ENCODE measurements at regions not wholly inside any gene's neighbourhood (a gene's known extent, or its start where the extent isn't known, plus 50 kb on each side); places are given as distances from the start of the nearest gene placed in this dataset.

DNA sequence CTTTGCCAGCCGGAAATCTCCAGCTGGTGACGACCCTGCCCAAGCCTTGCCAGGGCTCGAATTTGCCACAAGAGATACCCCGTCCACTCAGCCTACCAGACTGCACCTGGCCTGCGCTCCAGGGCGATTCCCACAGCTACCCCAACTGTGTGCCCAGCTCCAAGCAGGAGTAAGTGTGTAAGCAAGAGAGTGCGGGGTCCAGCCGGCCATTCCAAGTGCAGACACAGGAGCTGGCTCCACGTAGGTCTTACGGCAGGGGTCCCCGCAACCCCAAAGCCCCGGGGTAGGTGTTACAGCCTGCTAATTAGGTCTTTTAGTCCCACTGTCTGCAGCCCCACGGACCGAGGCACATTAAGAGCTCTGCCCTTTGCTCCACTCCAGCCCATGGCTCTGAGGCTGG lies 1305.2 kb downstream of the ARAP2 start:
- H3K4me1 ChIP-seq = no peaks in the 10 kb centered on the region
- no peak overlapping the region for H3K9ac ChIP-seq
- H3K27ac ChIP-seq = no peak overlapping the region
- H3K9me3 ChIP-seq (ENCODE audit: control insufficient read depth, low read length) = no peaks in the 10 kb centered on the region
- no peak overlapping the region for H3K4me3 ChIP-seq (ENCODE audit: low read depth, low read length)
- H2AFZ ChIP-seq = no peak overlapping the region
- no peaks in the 10 kb centered on the region for H3K36me3 ChIP-seq (ENCODE audit: control insufficient read depth, insufficient read depth, low read length)
- no peaks in the 10 kb centered on the region for H3K79me2 ChIP-seq
- TF ChIP-seq, protein P1, sequence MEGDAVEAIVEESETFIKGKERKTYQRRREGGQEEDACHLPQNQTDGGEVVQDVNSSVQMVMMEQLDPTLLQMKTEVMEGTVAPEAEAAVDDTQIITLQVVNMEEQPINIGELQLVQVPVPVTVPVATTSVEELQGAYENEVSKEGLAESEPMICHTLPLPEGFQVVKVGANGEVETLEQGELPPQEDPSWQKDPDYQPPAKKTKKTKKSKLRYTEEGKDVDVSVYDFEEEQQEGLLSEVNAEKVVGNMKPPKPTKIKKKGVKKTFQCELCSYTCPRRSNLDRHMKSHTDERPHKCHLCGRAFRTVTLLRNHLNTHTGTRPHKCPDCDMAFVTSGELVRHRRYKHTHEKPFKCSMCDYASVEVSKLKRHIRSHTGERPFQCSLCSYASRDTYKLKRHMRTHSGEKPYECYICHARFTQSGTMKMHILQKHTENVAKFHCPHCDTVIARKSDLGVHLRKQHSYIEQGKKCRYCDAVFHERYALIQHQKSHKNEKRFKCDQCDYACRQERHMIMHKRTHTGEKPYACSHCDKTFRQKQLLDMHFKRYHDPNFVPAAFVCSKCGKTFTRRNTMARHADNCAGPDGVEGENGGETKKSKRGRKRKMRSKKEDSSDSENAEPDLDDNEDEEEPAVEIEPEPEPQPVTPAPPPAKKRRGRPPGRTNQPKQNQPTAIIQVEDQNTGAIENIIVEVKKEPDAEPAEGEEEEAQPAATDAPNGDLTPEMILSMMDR (IDR thresholded peaks at IDR 0.05) = no peak
- H3K4me2 ChIP-seq (ENCODE audit: low read length) = no peak overlapping the region
- no peaks in the 10 kb centered on the region for H3K27me3 ChIP-seq (ENCODE audit: control insufficient read depth, insufficient read depth, low read length)

DNA sequence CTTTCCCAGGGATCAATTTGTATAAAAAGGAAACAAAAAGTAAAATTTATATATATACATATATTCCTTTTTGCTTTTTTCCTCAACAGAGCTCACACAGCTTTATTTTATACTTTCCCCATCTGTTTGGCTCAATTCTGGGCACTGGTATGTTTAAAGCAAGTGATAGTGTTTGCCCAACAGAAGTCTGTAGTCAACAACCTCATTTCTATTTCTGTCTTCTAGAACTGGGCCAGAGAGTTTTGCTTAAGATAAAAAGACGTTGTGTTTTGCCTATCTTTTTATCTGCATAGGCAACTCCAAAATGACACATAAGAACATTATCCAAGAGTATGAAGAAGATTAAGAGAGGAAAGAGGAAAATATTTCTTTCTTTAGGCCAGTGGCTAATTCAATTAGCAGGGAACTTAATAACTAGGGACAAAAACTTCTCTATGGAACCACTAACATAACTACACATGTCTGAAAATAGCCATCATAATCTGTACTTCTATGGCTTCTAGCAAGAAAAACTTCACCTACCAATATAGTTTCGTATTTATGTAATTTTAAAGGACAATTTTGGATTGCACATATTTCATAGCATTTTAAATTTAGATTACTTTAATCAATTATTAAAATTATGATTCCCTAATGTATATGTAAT lies 1300.5 kb downstream of the ARAP2 start:
- no peak overlapping the region for H3K27ac ChIP-seq
- H3K36me3 ChIP-seq (ENCODE audit: control insufficient read depth, insufficient read depth, low read length) = no peaks in the 10 kb centered on the region
- H3K79me2 ChIP-seq = no peaks in the 10 kb centered on the region
- H2AFZ ChIP-seq = no peak overlapping the region
- no peak overlapping the region for H3K4me2 ChIP-seq (ENCODE audit: low read length)
- H3K9ac ChIP-seq = no peak overlapping the region
- H3K4me3 ChIP-seq (ENCODE audit: low read depth, low read length) = no peak overlapping the region
- no peaks in the 10 kb centered on the region for H3K27me3 ChIP-seq (ENCODE audit: control insufficient read depth, insufficient read depth, low read length)
- no peaks in the 10 kb centered on the region for H3K9me3 ChIP-seq (ENCODE audit: control insufficient read depth, low read length)
- TF ChIP-seq, protein P1 (IDR thresholded peaks at IDR 0.05) = no peak
- H3K4me1 ChIP-seq = no peaks in the 10 kb centered on the region

DNA sequence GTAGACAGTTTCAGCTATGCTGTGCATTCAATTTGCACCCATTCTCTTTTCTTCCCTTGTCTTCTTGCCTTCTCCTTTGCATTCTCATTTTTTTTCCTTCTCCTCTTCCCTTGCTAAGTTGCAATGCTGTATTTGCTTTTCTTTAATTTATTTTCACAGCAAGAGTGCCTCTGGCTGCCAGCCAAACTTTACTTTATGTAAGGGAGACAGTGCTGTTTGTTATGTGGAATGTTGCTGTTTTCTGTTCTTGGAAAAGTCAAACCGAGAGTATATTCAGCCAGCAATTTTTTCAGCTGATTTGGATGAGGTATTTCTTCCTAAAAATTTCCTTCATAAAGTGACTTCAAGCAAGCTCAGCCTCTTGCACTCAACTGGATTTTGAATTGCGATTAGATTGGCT lies 1293.4 kb downstream of the ARAP2 start:
- H3K27ac ChIP-seq = no peak overlapping the region
- no peaks in the 10 kb centered on the region for H3K36me3 ChIP-seq (ENCODE audit: control insufficient read depth, insufficient read depth, low read length)
- H3K4me1 ChIP-seq = no peaks in the 10 kb centered on the region
- H2AFZ ChIP-seq = no peak overlapping the region
- no peak overlapping the region for H3K4me2 ChIP-seq (ENCODE audit: low read length)
- H3K9me3 ChIP-seq (ENCODE audit: control insufficient read depth, low read length) = no peaks in the 10 kb centered on the region
- H3K4me3 ChIP-seq (ENCODE audit: low read depth, low read length) = no peak overlapping the region
- TF ChIP-seq, protein P1 (IDR thresholded peaks at IDR 0.05) = no peak
- no peaks in the 10 kb centered on the region for H3K79me2 ChIP-seq
- H3K9ac ChIP-seq = no peak overlapping the region
- no peaks in the 10 kb centered on the region for H3K27me3 ChIP-seq (ENCODE audit: control insufficient read depth, insufficient read depth, low read length)

DNA sequence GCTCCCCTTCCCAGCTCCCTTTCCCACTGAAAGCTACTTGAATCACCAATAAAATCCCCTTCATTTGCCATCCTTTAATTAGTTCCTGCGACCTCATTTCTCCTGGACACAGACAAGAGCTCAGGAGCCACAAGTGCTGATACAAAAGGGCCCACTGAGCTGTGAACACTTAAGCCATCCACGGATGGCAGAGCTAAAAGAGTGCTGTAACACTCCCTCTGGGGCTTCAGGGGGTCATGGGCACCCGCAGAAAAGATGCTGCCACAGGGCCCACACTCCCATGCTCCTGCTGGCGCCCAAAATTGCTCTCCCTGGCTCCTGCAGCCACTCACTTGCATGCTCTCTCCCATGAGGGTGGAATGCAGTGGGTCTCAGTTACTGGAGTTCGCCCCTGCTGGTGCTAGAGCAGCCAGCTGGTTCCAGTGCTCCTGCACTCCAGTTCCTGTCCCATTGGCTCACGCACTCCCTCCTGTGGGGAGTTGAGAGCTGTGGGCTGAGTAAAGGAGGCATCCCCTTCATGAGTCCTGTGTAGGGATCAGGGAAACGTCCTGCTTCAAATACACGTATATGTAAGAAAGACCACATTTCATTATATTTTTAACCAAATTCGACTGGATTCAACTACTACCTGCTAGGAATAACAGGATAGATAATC lies 1291.0 kb downstream of the ARAP2 start:
- Histone ChIP-seq H3K4me3 (ENCODE audit: low read depth, low read length) (no peak overlapping the region), H3K36me3 (ENCODE audit: control insufficient read depth, insufficient read depth, low read length) (no peaks in the 10 kb centered on the region), H3K4me1 (no peaks in the 10 kb centered on the region), H3K79me2 (no peaks in the 10 kb centered on the region), H3K4me2 (ENCODE audit: low read length) (no peak overlapping the region), H3K27me3 (ENCODE audit: control insufficient read depth, insufficient read depth, low read length) (no peaks in the 10 kb centered on the region), H3K9me3 (ENCODE audit: control insufficient read depth, low read length) (no peaks in the 10 kb centered on the region), H3K27ac (no peak overlapping the region), H3K9ac (no peak overlapping the region), H2AFZ (no peak overlapping the region)
- TF ChIP-seq, protein P1 (IDR thresholded peaks at IDR 0.05) = no peak

DNA sequence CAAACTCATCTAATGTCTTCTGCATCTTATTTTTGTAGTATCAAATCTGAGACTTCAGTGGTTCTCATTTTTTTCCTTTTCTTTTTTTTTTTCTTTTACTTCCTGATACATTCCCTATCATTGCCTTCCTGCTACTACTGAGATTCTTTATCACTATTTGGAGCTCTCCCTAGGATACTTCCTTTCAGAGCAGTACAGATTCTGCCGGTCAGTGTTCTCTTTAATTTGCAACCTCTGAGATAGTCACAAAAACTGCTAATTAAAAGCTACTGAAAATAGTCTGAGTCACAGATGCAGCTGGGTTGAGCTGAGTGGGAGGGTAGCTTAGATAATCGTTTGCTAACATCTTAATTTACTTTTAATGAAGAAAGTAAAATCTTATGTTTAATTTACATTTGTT lies 1279.7 kb downstream of the ARAP2 start:
- no peak overlapping the region for H3K27ac ChIP-seq
- TF ChIP-seq, protein P1 (IDR thresholded peaks at IDR 0.05) = no peak
- H3K27me3 ChIP-seq (ENCODE audit: control insufficient read depth, insufficient read depth, low read length) = no peaks in the 10 kb centered on the region
- H3K4me2 ChIP-seq (ENCODE audit: low read length) = no peak overlapping the region
- no peak overlapping the region for H3K4me3 ChIP-seq (ENCODE audit: low read depth, low read length)
- no peak overlapping the region for H2AFZ ChIP-seq
- no peaks in the 10 kb centered on the region for H3K79me2 ChIP-seq
- H3K9ac ChIP-seq = no peak overlapping the region
- H3K9me3 ChIP-seq (ENCODE audit: control insufficient read depth, low read length) = no peaks in the 10 kb centered on the region
- H3K4me1 ChIP-seq = no peaks in the 10 kb centered on the region
- no peaks in the 10 kb centered on the region for H3K36me3 ChIP-seq (ENCODE audit: control insufficient read depth, insufficient read depth, low read length)
